HepG2 (cell line): ENCODE measurements at regions not wholly inside any gene's neighbourhood (a gene's known extent, or its start where the extent isn't known, plus 50 kb on each side); places are given as distances from the start of the nearest gene placed in this dataset.

Source experiments
- BCL6 ChIP-seq: IDR thresholded peaks from 2 replicates; pipeline ENCODE4 v1.6.1; 2016; ENCODE audit warnings: missing genetic modification reagents, missing compliant biosample characterization
- BHLHE40 ChIP-seq: IDR thresholded peaks from 2 replicates; pipeline ENCODE4 v1.6.1; 2011; ENCODE audit warnings: low read length, improper control_type of control experiment
- CENPX ChIP-seq: sonication (generic); formaldehyde crosslinking; IDR thresholded peaks from 2 replicates; pipeline ENCODE4 v1.9.0; 2021; ENCODE audit warnings: mild to moderate bottlenecking, missing genetic modification reagents, moderate library complexity
- CHD4 ChIP-seq: fragments of 200-600 bp; sonication (generic); IDR thresholded peaks from 2 replicates; pipeline ENCODE4 v1.7.0; 2017; ENCODE audit warnings: mild to moderate bottlenecking, low read length, borderline replicate concordance
- FOXC1 ChIP-seq: sonication (generic); formaldehyde crosslinking; IDR thresholded peaks from 2 replicates; pipeline ENCODE4 v1.8.0; 2022; ENCODE audit warnings: mild to moderate bottlenecking, missing genetic modification reagents, borderline replicate concordance
- GABPB1 ChIP-seq: IDR thresholded peaks from 2 replicates; pipeline ENCODE4 v1.6.1; 2016; ENCODE audit warnings: mild to moderate bottlenecking, missing genetic modification reagents, moderate library complexity, missing compliant biosample characterization
- HES4 ChIP-seq: sonication (generic); formaldehyde crosslinking; IDR thresholded peaks from 2 replicates; pipeline ENCODE4 v1.9.0; 2021; ENCODE audit warnings: mild to moderate bottlenecking, missing genetic modification reagents, borderline replicate concordance
- SP1 ChIP-seq, 2 experiments: fragments of 450-650 bp in 1 of 2; sonication (generic) in 1 of 2; formaldehyde crosslinking in 1 of 2; IDR thresholded peaks; 2 replicates each; pipeline versions ENCODE4 v1.4.0 to v1.6.1; 2016 to 2020; ENCODE audit warnings: missing genetic modification reagents in 1 of 2
- ZFP1 ChIP-seq: IDR thresholded peaks from 2 replicates; pipeline ENCODE4 v1.6.1; 2016
- ZFX ChIP-seq: sonication (generic); formaldehyde crosslinking; IDR thresholded peaks from 2 replicates; pipeline ENCODE4 v1.4.0; 2020; ENCODE audit warnings: mild to moderate bottlenecking, low read depth, missing genetic modification reagents, moderate library complexity
- ZNF746 ChIP-seq: sonication (generic); formaldehyde crosslinking; IDR thresholded peaks from 2 replicates; pipeline ENCODE4 v1.8.0; 2022; ENCODE audit warnings: mild to moderate bottlenecking, missing genetic modification reagents
- TF ChIP-seq, protein P1 (sequence below): sonication (generic); formaldehyde crosslinking; IDR thresholded peaks from 2 replicates; pipeline ENCODE4 v1.5.1; 2020; ENCODE audit warnings: mild to moderate bottlenecking, missing genetic modification reagents, borderline replicate concordance
- TF ChIP-seq, protein P2 (sequence below): sonication (generic); formaldehyde crosslinking; IDR thresholded peaks from 2 replicates; pipeline ENCODE4 v1.5.1; 2020; ENCODE audit warnings: mild to moderate bottlenecking, moderate library complexity, missing genetic modification reagents
- TF ChIP-seq, protein P3 (sequence below): sonication (generic); formaldehyde crosslinking; IDR thresholded peaks from 2 replicates; pipeline ENCODE4 v1.8.1; 2023; ENCODE audit warnings: mild to moderate bottlenecking, missing genetic modification reagents
- TF ChIP-seq, protein P4 (sequence below): IDR thresholded peaks from 2 replicates; pipeline ENCODE4 v1.6.1; 2016; ENCODE audit warnings: mild to moderate bottlenecking

DNA sequence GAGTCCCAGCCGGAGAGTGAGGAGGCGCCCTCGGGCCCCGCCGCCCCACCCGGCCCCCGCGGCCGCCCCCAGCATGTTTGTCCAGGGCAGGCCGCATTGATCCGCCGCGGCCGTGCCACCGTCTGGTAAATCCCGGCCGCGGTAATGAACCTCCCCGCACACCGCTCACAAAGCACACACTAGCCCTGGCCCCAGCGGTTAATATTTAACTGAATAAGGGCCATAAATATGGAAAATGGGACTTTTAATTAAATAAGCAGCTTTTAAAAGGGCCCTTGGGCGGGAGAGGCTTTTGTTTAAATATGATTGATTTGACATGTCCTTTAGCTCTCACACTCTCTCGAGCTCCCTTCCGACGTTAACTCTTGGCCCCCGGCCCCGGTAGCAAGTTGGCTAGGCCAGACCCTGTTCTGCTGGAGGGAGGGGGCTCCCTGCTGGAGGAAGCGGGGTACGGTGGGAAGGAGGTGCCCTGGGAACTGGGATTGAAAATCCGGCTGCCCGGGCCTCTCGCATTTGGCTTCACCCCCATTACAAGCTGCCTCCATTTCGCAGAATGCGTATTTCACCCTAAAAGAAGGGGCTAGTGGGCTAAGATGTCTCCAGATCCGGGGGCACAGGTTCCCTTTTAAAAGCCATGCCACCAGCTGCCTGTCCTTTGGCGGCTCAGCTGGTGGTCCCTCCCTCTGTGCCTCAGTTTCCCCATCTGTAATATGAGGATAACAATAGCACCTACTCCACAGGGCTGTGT, 199.8 kb downstream of the RBM19 start (continued):
- TF ChIP-seq, protein P1, sequence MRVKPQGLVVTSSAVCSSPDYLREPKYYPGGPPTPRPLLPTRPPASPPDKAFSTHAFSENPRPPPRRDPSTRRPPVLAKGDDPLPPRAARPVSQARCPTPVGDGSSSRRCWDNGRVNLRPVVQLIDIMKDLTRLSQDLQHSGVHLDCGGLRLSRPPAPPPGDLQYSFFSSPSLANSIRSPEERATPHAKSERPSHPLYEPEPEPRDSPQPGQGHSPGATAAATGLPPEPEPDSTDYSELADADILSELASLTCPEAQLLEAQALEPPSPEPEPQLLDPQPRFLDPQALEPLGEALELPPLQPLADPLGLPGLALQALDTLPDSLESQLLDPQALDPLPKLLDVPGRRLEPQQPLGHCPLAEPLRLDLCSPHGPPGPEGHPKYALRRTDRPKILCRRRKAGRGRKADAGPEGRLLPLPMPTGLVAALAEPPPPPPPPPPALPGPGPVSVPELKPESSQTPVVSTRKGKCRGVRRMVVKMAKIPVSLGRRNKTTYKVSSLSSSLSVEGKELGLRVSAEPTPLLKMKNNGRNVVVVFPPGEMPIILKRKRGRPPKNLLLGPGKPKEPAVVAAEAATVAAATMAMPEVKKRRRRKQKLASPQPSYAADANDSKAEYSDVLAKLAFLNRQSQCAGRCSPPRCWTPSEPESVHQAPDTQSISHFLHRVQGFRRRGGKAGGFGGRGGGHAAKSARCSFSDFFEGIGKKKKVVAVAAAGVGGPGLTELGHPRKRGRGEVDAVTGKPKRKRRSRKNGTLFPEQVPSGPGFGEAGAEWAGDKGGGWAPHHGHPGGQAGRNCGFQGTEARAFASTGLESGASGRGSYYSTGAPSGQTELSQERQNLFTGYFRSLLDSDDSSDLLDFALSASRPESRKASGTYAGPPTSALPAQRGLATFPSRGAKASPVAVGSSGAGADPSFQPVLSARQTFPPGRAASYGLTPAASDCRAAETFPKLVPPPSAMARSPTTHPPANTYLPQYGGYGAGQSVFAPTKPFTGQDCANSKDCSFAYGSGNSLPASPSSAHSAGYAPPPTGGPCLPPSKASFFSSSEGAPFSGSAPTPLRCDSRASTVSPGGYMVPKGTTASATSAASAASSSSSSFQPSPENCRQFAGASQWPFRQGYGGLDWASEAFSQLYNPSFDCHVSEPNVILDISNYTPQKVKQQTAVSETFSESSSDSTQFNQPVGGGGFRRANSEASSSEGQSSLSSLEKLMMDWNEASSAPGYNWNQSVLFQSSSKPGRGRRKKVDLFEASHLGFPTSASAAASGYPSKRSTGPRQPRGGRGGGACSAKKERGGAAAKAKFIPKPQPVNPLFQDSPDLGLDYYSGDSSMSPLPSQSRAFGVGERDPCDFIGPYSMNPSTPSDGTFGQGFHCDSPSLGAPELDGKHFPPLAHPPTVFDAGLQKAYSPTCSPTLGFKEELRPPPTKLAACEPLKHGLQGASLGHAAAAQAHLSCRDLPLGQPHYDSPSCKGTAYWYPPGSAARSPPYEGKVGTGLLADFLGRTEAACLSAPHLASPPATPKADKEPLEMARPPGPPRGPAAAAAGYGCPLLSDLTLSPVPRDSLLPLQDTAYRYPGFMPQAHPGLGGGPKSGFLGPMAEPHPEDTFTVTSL (CRISPR knock-in tag), result peak; percentile 51; the same call in 1 of the 2 replicates
- no peak for TF ChIP-seq ZFP1 (CRISPR knock-in tag)
- TF ChIP-seq HES4 (CRISPR knock-in tag), result 0 out of 2 replicates have a peak, but pooled peaks have one; percentile 37
- TF ChIP-seq ZFX (CRISPR knock-in tag), result peak; percentile 60
- peak; percentile 45; the same call in 1 of the 2 replicates for TF ChIP-seq ZNF746
- TF ChIP-seq, protein P2, sequence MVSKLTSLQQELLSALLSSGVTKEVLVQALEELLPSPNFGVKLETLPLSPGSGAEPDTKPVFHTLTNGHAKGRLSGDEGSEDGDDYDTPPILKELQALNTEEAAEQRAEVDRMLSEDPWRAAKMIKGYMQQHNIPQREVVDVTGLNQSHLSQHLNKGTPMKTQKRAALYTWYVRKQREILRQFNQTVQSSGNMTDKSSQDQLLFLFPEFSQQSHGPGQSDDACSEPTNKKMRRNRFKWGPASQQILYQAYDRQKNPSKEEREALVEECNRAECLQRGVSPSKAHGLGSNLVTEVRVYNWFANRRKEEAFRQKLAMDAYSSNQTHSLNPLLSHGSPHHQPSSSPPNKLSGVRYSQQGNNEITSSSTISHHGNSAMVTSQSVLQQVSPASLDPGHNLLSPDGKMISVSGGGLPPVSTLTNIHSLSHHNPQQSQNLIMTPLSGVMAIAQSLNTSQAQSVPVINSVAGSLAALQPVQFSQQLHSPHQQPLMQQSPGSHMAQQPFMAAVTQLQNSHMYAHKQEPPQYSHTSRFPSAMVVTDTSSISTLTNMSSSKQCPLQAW, result peak; percentile 92
- TF ChIP-seq, protein P3, sequence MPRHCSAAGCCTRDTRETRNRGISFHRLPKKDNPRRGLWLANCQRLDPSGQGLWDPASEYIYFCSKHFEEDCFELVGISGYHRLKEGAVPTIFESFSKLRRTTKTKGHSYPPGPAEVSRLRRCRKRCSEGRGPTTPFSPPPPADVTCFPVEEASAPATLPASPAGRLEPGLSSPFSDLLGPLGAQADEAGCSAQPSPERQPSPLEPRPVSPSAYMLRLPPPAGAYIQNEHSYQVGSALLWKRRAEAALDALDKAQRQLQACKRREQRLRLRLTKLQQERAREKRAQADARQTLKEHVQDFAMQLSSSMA, result no peak
- TF ChIP-seq BHLHE40, result peak; percentile 47; the same call in 1 of the 2 replicates
- TF ChIP-seq SP1 (IDR thresholded peaks at IDR 0.05), result no peak
- TF ChIP-seq SP1 (CRISPR knock-in tag; IDR thresholded peaks at IDR 0.05), result no peak
- peak; percentile 61 for TF ChIP-seq GABPB1 (CRISPR knock-in tag)
- peak; percentile 79 for TF ChIP-seq BCL6 (CRISPR knock-in tag)
- TF ChIP-seq FOXC1 (CRISPR knock-in tag), result 0 out of 2 replicates have a peak, but pooled peaks have one; percentile 26
- TF ChIP-seq, protein P4, sequence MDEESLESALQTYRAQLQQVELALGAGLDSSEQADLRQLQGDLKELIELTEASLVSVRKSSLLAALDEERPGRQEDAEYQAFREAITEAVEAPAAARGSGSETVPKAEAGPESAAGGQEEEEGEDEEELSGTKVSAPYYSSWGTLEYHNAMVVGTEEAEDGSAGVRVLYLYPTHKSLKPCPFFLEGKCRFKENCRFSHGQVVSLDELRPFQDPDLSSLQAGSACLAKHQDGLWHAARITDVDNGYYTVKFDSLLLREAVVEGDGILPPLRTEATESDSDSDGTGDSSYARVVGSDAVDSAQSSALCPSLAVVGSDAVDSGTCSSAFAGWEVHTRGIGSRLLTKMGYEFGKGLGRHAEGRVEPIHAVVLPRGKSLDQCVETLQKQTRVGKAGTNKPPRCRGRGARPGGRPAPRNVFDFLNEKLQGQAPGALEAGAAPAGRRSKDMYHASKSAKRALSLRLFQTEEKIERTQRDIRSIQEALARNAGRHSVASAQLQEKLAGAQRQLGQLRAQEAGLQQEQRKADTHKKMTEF (CRISPR knock-in tag), result peak; percentile 84
- no peak for TF ChIP-seq CENPX (CRISPR knock-in tag)
- TF ChIP-seq CHD4, result peak; percentile 94
